Endothelial cell (in vitro differentiated cells): ENCODE measurements at regions not wholly inside any gene's neighbourhood (a gene's known extent, or its start where the extent isn't known, plus 50 kb on each side); places are given as distances from the start of the nearest gene placed in this dataset.
A peak's percentile ranks its signal among the peaks of the same experiment; 100 is the strongest.

Experiments used
- DNase-seq: peaks from one replicate; pipeline ENCODE4 v3.0.0; 2021; ENCODE audit warnings: low spot score
- H3K27ac Mint-ChIP-seq: one replicate; pipeline ENCODE4 v1.8.0; 2021; ENCODE audit warnings: mixed read lengths, inconsistent platforms; ENCODE audit not compliant: unreplicated experiment
- H3K27me3 Mint-ChIP-seq: one replicate; pipeline ENCODE4 v1.8.0; 2021; ENCODE audit warnings: mild to moderate bottlenecking, moderate library complexity, mixed read lengths, inconsistent platforms; ENCODE audit not compliant: unreplicated experiment
- H3K36me3 Mint-ChIP-seq: one replicate; pipeline ENCODE4 v1.8.0; 2021; ENCODE audit warnings: mild to moderate bottlenecking, low read depth, mixed read lengths, inconsistent platforms; ENCODE audit not compliant: unreplicated experiment
- H3K4me1 Mint-ChIP-seq: one replicate; pipeline ENCODE4 v1.8.0; 2021; ENCODE audit warnings: mild to moderate bottlenecking, mixed read lengths, inconsistent platforms; ENCODE audit not compliant: unreplicated experiment
- H3K4me3 Mint-ChIP-seq: one replicate; pipeline ENCODE4 v1.8.0; 2021; ENCODE audit warnings: mild to moderate bottlenecking, mixed read lengths, inconsistent platforms; ENCODE audit not compliant: unreplicated experiment
- H3K9me3 Mint-ChIP-seq: one replicate; pipeline ENCODE4 v1.8.0; 2021; ENCODE audit warnings: mixed read lengths, inconsistent platforms; ENCODE audit not compliant: unreplicated experiment
- CTCF ChIP-seq: fragments of 200-600 bp; sonication (generic); IDR thresholded peaks from one replicate; pipeline ENCODE4 v1.5.0; 2021; ENCODE audit warnings: antibody characterized with exemption; ENCODE audit not compliant: unreplicated experiment

GRCh38 chr6:150759483-150759882, 106.0 kb upstream of the MTHFD1L start:
- no peak for TF ChIP-seq CTCF

GRCh38 chr6:150761771-150762170, 103.7 kb upstream of the MTHFD1L start:
- no peak for TF ChIP-seq CTCF
- no peak for DNase-seq
- no peaks in the 10 kb centered on the region for H3K9me3 Mint-ChIP-seq
- no peak overlapping the region for H3K27ac Mint-ChIP-seq
- peaks cover 27% of the 10 kb centered on the region for H3K4me1 Mint-ChIP-seq
- H3K4me3 Mint-ChIP-seq, result no peak overlapping the region
- peaks cover 33% of the 10 kb centered on the region for H3K36me3 Mint-ChIP-seq
- peaks cover 10% of the 10 kb centered on the region for H3K27me3 Mint-ChIP-seq

More at GRCh38 chr6:150759483-150759882, 106.0 kb upstream of the MTHFD1L start:
- Mint-ChIP-seq H3K36me3 (peaks cover 28% of the 10 kb centered on the region), H3K4me3 (no peak overlapping the region), H3K27me3 (peaks cover 12% of the 10 kb centered on the region), H3K27ac (no peak overlapping the region), H3K4me1 (peaks cover 16% of the 10 kb centered on the region), H3K9me3 (no peaks in the 10 kb centered on the region)
- DNase-seq, result no peak

GRCh38 chr6:150764334-150765066, 101.0 kb upstream of the MTHFD1L start:
- peaks cover 5% of the 10 kb centered on the region for H3K27me3 Mint-ChIP-seq
- H3K4me1 Mint-ChIP-seq, result peaks cover 42% of the 10 kb centered on the region
- peak overlapping the region; percentile 18 for H3K4me3 Mint-ChIP-seq
- H3K36me3 Mint-ChIP-seq, result peaks cover 29% of the 10 kb centered on the region
- no peak for DNase-seq
- no peak for TF ChIP-seq CTCF
- H3K9me3 Mint-ChIP-seq, result no peaks in the 10 kb centered on the region
- peak overlapping the region; percentile 22 for H3K27ac Mint-ChIP-seq

GRCh38 chr6:150765067-150765764, 100.3 kb upstream of the MTHFD1L start:
- no peak for TF ChIP-seq CTCF
- no peak for DNase-seq
- Mint-ChIP-seq H3K4me3 (no peak overlapping the region), H3K4me1 (peaks cover 41% of the 10 kb centered on the region), H3K27me3 (peaks cover 5% of the 10 kb centered on the region), H3K9me3 (no peaks in the 10 kb centered on the region), H3K36me3 (peaks cover 36% of the 10 kb centered on the region), H3K27ac (no peak overlapping the region)
